Fibroblast of the aortic adventitia (primary cell): ENCODE measurements at regions not wholly inside any gene's neighbourhood (a gene's known extent, or its start where the extent isn't known, plus 50 kb on each side); places are given as distances from the start of the nearest gene placed in this dataset.

ENCODE experiments used
- DNase-seq: peaks from one replicate; pipeline ENCODE4 v3.0.0-alpha.2; 2010; ENCODE audit warnings: low read depth
- H3K4me3 ChIP-seq: 2 replicates; pipeline ENCODE4 v1.5.1; 2011; ENCODE audit warnings: low read depth, mild to moderate bottlenecking, control low read depth, low read length, moderate library complexity
- TF ChIP-seq, protein P1 (sequence below): IDR thresholded peaks from 2 replicates; pipeline ENCODE4 v1.5.1; 2011; ENCODE audit warnings: mild to moderate bottlenecking, low read length, control low read depth, inconsistent platforms; ENCODE audit not compliant: insufficient read depth

DNA sequence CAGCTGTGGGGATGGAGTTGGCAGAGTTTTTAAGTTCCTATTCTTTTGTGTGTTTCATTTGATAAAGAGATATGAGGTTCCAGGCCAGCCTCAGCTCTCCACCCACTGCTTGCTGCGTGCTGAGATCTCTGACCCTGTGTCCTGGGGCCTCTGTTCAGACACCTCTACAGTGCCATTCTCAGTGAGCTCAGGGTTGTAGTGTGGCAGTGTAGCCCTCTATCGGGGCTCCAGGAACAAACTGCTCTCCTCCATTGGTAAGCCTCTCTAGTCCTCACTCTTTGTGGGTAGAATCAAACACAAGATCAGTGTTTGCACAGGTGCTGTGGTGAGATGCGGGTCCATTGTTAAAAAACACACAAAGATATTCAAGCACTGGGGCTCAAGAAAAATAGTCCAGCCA, 386.6 kb upstream of the RPS23 start:
- no peak for DNase-seq

DNA sequence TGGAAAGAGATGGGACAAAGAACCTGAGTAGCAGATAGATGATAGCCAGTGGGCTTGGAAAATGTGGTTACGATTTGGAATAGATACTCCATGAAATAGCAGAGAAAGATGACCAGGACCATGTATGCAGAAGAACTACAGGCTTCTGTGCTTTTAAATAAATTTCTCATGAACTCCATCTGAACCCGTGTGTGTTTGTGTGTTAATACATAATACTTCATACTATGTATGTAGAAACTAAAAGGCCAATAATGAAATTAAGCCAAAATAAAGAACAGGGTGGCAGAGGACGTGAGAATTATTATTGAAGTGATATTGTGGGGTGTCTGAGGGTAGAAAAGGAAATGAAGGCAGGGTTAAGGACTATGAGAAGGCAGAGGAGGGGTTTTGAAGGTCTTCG, 385.1 kb upstream of the RPS23 start:
- no peak overlapping the region for H3K4me3 ChIP-seq
- no peak for DNase-seq
- TF ChIP-seq, protein P1, sequence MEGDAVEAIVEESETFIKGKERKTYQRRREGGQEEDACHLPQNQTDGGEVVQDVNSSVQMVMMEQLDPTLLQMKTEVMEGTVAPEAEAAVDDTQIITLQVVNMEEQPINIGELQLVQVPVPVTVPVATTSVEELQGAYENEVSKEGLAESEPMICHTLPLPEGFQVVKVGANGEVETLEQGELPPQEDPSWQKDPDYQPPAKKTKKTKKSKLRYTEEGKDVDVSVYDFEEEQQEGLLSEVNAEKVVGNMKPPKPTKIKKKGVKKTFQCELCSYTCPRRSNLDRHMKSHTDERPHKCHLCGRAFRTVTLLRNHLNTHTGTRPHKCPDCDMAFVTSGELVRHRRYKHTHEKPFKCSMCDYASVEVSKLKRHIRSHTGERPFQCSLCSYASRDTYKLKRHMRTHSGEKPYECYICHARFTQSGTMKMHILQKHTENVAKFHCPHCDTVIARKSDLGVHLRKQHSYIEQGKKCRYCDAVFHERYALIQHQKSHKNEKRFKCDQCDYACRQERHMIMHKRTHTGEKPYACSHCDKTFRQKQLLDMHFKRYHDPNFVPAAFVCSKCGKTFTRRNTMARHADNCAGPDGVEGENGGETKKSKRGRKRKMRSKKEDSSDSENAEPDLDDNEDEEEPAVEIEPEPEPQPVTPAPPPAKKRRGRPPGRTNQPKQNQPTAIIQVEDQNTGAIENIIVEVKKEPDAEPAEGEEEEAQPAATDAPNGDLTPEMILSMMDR = no peak

More for the DNA sequence above, 386.6 kb upstream of the RPS23 start:
- TF ChIP-seq, protein P1 = no peak
- H3K4me3 ChIP-seq = no peak overlapping the region

DNA sequence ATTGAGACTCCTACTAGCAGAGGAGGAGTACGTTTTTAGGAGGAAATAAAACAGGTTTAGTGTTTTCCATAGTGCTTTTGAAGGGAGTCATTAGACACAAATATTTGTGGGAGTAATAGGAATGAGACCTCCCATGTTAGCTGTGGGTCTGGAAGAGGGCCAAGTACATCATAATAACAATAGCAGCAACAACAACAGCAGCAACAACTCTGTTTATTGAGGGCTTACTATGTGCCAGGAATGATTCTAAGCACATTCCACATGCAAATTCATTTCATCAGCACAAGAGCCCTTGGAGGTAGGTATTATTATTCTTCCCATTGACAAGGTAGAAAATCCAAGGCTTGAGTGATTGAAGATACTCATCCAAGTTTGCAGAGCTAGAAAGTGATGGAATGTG, 384.2 kb upstream of the RPS23 start:
- TF ChIP-seq, protein P1 = no peak
- H3K4me3 ChIP-seq = no peak overlapping the region
- peak; percentile 16 for DNase-seq

DNA sequence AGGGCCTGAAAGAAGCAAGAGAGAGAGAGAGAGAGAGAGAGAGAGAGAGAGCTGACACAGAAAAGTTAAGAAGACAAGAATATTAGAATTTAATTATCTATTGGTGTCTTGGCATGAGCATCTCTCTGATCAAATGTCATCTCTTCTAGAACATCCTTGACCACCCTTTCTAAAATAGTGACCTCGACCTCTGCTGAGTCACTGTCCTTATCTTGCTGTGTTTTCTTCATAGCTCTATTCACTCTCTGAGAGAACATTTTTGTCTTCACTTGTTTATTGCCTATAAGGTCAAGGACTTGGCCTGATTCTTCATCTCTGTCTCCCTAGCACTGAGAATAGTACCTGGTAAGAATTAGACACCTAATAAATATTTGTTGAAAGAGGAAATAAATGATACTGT, 383.8 kb upstream of the RPS23 start:
- no peak overlapping the region for H3K4me3 ChIP-seq
- TF ChIP-seq, protein P1 = no peak
- no peak for DNase-seq

DNA sequence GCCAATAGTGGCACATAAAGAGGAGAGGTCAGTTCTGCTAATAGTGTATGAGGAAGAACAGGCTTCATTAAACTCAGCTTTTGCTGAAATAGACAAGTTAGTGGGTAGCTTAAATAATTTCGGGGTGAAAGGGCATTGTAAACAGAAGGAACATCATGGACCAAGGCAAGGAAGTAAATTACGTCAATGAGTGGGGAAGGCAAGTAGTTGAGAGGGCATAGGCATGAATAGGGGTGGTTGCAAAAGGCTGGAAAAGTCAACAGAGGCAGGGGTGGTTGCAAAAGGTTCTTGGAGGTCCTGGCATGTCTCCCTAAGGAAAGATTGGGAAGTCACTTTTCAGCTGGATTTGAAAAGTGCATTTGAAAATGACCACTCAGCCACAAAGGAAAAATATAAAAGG, 383.3 kb upstream of the RPS23 start:
- H3K4me3 ChIP-seq = no peak overlapping the region
- DNase-seq = no peak
- TF ChIP-seq, protein P1 = no peak

DNA sequence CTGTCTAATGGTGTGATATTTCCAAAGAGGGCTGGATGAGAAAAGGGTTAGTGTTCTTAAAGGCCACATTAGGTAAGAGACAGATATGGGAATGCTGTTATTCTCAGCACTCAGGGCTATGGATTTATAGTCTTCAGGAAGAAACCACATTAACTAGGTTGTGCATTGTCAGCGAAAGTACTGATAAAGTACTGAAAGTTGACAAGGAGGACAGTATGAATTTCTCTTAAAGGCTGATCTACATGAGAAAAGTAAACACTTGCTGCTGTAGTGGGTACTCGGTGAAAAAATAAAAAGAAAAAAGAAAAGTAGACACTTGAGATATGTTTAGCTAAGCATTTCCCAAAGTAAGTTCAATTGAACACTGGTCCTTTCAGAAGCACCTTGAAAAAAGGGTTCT, 381.0 kb upstream of the RPS23 start:
- no peak for DNase-seq
- H3K4me3 ChIP-seq = no peak overlapping the region
- TF ChIP-seq, protein P1 = no peak

DNA sequence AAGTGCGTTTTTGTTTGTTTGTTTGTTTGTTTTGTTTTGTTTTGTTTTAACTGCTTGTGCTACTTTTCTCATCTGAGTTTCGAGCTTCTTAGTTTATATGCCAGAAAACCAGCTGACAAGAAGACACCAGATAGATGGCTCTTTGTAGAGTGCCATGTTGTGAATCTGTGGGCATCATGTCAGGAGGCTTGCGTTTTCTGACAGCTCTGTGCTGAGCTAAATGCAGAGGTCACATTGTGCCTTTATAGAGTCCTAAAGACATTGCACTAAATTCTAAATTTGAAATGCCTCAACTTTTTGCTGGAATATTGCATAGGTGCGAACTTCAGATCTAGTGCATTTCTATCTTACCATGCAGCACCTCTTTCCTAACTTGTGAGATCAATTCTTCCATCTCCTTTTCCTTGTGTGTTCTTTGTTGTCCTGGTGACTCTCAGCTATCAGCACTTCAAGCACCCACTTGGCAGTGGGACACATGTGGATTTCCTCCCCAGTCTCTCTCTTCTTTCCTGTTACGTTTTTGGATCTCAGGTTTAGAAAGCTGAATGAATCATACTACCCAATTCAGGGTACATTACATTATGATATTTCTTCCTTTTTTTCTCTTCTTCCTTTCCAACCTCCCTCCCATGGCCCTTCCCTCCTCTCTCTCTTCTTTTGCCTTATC, 379.0 kb upstream of the RPS23 start:
- H3K4me3 ChIP-seq = no peak overlapping the region
- TF ChIP-seq, protein P1 = no peak
- DNase-seq = no peak
